GM12878 (cell line): ENCODE measurements at regions not wholly inside any gene's neighbourhood (a gene's known extent, or its start where the extent isn't known, plus 50 kb on each side); places are given as distances from the start of the nearest gene placed in this dataset.

Source experiments
- ATAC-seq: fragments of 200-7000 bp; cut with Tn5 transposase; 3 replicates; pipeline ENCODE4 v1.9.1; 2020; ENCODE audit warnings: mild to moderate bottlenecking, moderate library complexity
- BruUV-seq: library from RNA; stranded (reverse); fragments of 400-500 nt; replicated peaks from 2 replicates; lab custom pipeline; 2021; lab: Mats Ljungman, UMichigan
- CTCF ChIA-PET: fragments of 300-600 bp; sonication (Branson Sonifier 250); formaldehyde crosslinking; extraction: SDS; loops from one replicate; lab custom pipeline; 2021; ENCODE audit warnings: inconsistent platforms; lab: Yijun Ruan, JAX
- POLR2A ChIA-PET: fragments of 350-600 bp; formaldehyde crosslinking; extraction: SDS; loops from one replicate; lab custom pipeline; 2021; ENCODE audit warnings: inconsistent platforms; lab: Charles Lee
- RAD21 ChIA-PET: fragments of 300-600 bp; sonication (Branson Sonifier 250); formaldehyde crosslinking; loops from one replicate; lab custom pipeline; 2023; ENCODE audit warnings: antibody characterized with exemption; ENCODE audit not compliant: unreplicated experiment; lab: Charles Lee
- SMC1A ChIA-PET: fragments of 300-600 bp; sonication (Branson Sonifier 250); formaldehyde crosslinking; loops from one replicate; lab custom pipeline; 2023; ENCODE audit not compliant: unreplicated experiment, uncharacterized antibody; lab: Charles Lee
- DNase-seq: peaks from one replicate; pipeline ENCODE4 v3.0.0-alpha.2; 2011; ENCODE audit warnings: low read depth, low spot score
- FAIRE-seq: peaks from 3 replicates; lab custom pipeline; 2011; peaks lifted over from hg19 to GRCh38; lab: Jason Lieb, UNC
- H2AFZ ChIP-seq: 2 replicates; pipeline ENCODE4 v1.6.0; 2011; ENCODE audit warnings: low read depth, low read length, control low read depth; ENCODE audit not compliant: control insufficient read depth
- H3K27ac ChIP-seq: 2 replicates; pipeline ENCODE4 v1.5.1; 2011; ENCODE audit warnings: control low read depth; ENCODE audit not compliant: control insufficient read depth, insufficient read depth
- H3K27me3 ChIP-seq, 2 experiments: replicated peaks in 1 of 2; 2 replicates each; pipeline versions ENCODE4 v1.6.0 to v1.6.1; 2011; ENCODE audit warnings: low read length in 1 of 2; ENCODE audit not compliant: control insufficient read depth in 2 of 2, insufficient read depth in 2 of 2
- H3K36me3 ChIP-seq, 2 experiments: 2 replicates each; pipeline ENCODE4 v1.5.1; 2011; ENCODE audit warnings: low read length in 1 of 2; ENCODE audit not compliant: control insufficient read depth in 2 of 2, insufficient read depth in 2 of 2
- H3K4me1 ChIP-seq: 2 replicates; pipeline ENCODE4 v1.6.1; 2011; ENCODE audit warnings: mild to moderate bottlenecking, low read length, moderate library complexity, mixed read lengths; ENCODE audit not compliant: control insufficient read depth, insufficient read depth
- H3K4me2 ChIP-seq: 2 replicates; pipeline ENCODE4 v1.6.0; 2011; ENCODE audit warnings: control low read depth; ENCODE audit not compliant: control insufficient read depth, insufficient read depth
- H3K4me3 ChIP-seq: fragments of 200-600 bp; sonication (generic); 2 replicates; pipeline ENCODE4 v1.5.1; 2016
- H3K79me2 ChIP-seq: 2 replicates; pipeline ENCODE4 v1.6.0; 2011; ENCODE audit warnings: low read length; ENCODE audit not compliant: control insufficient read depth, insufficient read depth
- H3K9ac ChIP-seq: 2 replicates; pipeline ENCODE4 v1.8.0; 2011; ENCODE audit warnings: low read length, control low read depth, mixed read lengths; ENCODE audit not compliant: control insufficient read depth, insufficient read depth
- H3K9me3 ChIP-seq: replicated peaks from 3 replicates; pipeline ENCODE4 v1.5.1; 2011; ENCODE audit warnings: mild to moderate bottlenecking, low read length; ENCODE audit not compliant: control insufficient read depth, insufficient read depth
- H4K20me1 ChIP-seq: 2 replicates; pipeline ENCODE4 v1.6.0; 2011; ENCODE audit not compliant: control insufficient read depth, insufficient read depth
- ASH2L ChIP-seq: fragments of 300-600, 200-600 bp; sonication (generic); IDR thresholded peaks from 2 replicates; pipeline ENCODE4 v1.6.1; 2017; ENCODE audit warnings: low read depth, mild to moderate bottlenecking, borderline replicate concordance
- BCL11A ChIP-seq: IDR thresholded peaks from 2 replicates; pipeline ENCODE4 v1.6.1; 2011; ENCODE audit warnings: low read depth, low read length
- CHD4 ChIP-seq: fragments of 200-600 bp; sonication (generic); IDR thresholded peaks from 2 replicates; pipeline ENCODE4 v1.6.1; 2016; ENCODE audit warnings: mild to moderate bottlenecking
- ESRRA ChIP-seq: IDR thresholded peaks from 2 replicates; pipeline ENCODE4 v1.6.1; 2012; ENCODE audit warnings: mild to moderate bottlenecking, low read length, improper control_type of control experiment
- KAT2A ChIP-seq: conservative IDR thresholded peaks from 2 replicates; pipeline ENCODE4 v1.6.1; 2011; ENCODE audit warnings: low read depth, low read length; ENCODE audit not compliant: control insufficient read depth
- MAX ChIP-seq: IDR thresholded peaks from 2 replicates; pipeline ENCODE4 v1.6.1; 2012; ENCODE audit warnings: low read depth, low read length, improper control_type of control experiment
- MEF2A ChIP-seq: IDR thresholded peaks from 2 replicates; pipeline ENCODE4 v1.6.1; 2011; ENCODE audit warnings: low read depth, mild to moderate bottlenecking, low read length, moderate library complexity; ENCODE audit not compliant: insufficient read depth
- NFYA ChIP-seq: IDR thresholded peaks from 2 replicates; pipeline ENCODE4 v1.6.1; 2011; ENCODE audit warnings: low read depth, mild to moderate bottlenecking, low read length, improper control_type of control experiment, borderline replicate concordance
- NRF1 ChIP-seq: conservative IDR thresholded peaks from 2 replicates; pipeline ENCODE4 v1.6.1; 2011; ENCODE audit warnings: mild to moderate bottlenecking, low read depth, low read length, improper control_type of control experiment
- PAX8 ChIP-seq: fragments of 450-650 bp; IDR thresholded peaks from 2 replicates; pipeline ENCODE4 v1.6.1; 2017; ENCODE audit warnings: mild to moderate bottlenecking, moderate library complexity
- PML ChIP-seq: IDR thresholded peaks from 2 replicates; pipeline ENCODE4 v1.6.1; 2012; ENCODE audit warnings: low read length, inconsistent platforms
- RELA ChIP-seq: fragments of 450-650 bp; IDR thresholded peaks from 2 replicates; pipeline ENCODE4 v1.8.0; 2014; ENCODE audit warnings: borderline replicate concordance; ENCODE audit not compliant: partially characterized antibody
- SIN3A ChIP-seq: IDR thresholded peaks from 2 replicates; pipeline ENCODE4 v1.6.1; 2012; ENCODE audit warnings: low read depth, low read length, improper control_type of control experiment
- WRNIP1 ChIP-seq: IDR thresholded peaks from 2 replicates; pipeline ENCODE4 v1.6.1; 2011; ENCODE audit warnings: low read depth, low read length, improper control_type of control experiment, borderline replicate concordance
- ZBTB40 ChIP-seq: fragments of 450-650 bp; IDR thresholded peaks from 2 replicates; pipeline ENCODE4 v1.6.1; 2016; ENCODE audit warnings: mild to moderate bottlenecking, moderate library complexity, borderline replicate concordance
- ZNF622 ChIP-seq: fragments of 450-650 bp; IDR thresholded peaks from 2 replicates; pipeline ENCODE4 v1.6.1; 2017; ENCODE audit warnings: mild to moderate bottlenecking, inconsistent platforms
- WGBS: methylation state at CpG from one replicate; pipeline ENCODE4 v1.1.6; 2016; ENCODE audit warnings: low lambda C conversion rate; ENCODE audit not compliant: insufficient replicate concordance, insufficient coverage; ENCODE audit errors: missing lambda C conversion rate; 5-methylcytosine and 5-hydroxymethylcytosine counted together
- in situ Hi-C: fragments of 300-500 bp; cut with MboI; formaldehyde crosslinking; loops from 9 replicates; pipeline ENCODE4 v1.14.3; 2018; ENCODE audit warnings: mixed read lengths
- intact Hi-C: fragments of 100-400 bp; cut with micrococcal nuclease; formaldehyde crosslinking; loops from one replicate; pipeline ENCODE4 v1.14.2; 2022; ENCODE audit not compliant: unreplicated experiment

GRCh38 chr1:14304381-14304865, 294.1 kb upstream of the KAZN start (continued):
- TF ChIP-seq ZBTB40 (no peak), NFYA (no peak), PAX8 (no peak), WRNIP1 (no peak)

GRCh38 chr1:14308460-14308859, 290.0 kb upstream of the KAZN start:
- intact Hi-C loops (no loop called here), in situ Hi-C loops (no loop called here)
- 17% methylated on average over 2 of the region's 2 CpGs for WGBS
- Histone ChIP-seq H3K9ac (no peak overlapping the region), H2AFZ (no peak overlapping the region), H3K27ac (no peak overlapping the region), H3K4me1 (no peaks in the 10 kb centered on the region), H3K79me2 (no peaks in the 10 kb centered on the region), H3K4me3 (no peak overlapping the region), H3K36me3 (no peaks in the 10 kb centered on the region), H3K4me2 (no peak overlapping the region), H3K9me3 (no peaks in the 10 kb centered on the region), H3K27me3 (no peaks in the 10 kb centered on the region), H4K20me1 (no peaks in the 10 kb centered on the region)
- ChIA-PET SMC1A (no interaction called here), RAD21 (no interaction called here), CTCF (no interaction called here), POLR2A (no interaction called here)
- FAIRE-seq: no peak
- no peak for ATAC-seq
- BruUV-seq: no TSS peak
- no peak for DNase-seq
- no peak for TF ChIP-seq MAX
- no peak for TF ChIP-seq KAT2A
- TF ChIP-seq ASH2L: no peak
- no peak for TF ChIP-seq PML
- TF ChIP-seq CHD4: no peak
- TF ChIP-seq ZNF622: no peak
- no peak for TF ChIP-seq RELA
- no peak for TF ChIP-seq MEF2A
- TF ChIP-seq SIN3A: no peak
- no peak for TF ChIP-seq BCL11A
- no peak for TF ChIP-seq ESRRA
- TF ChIP-seq NRF1: no peak
